ENCODE measurements at regions not wholly inside any gene's neighbourhood (a gene's known extent, or its start where the extent isn't known, plus 50 kb on each side); places are given as distances from the start of the nearest gene placed in this dataset.

GRCh38 chr12:127896661-127897060, 370.3 kb upstream of the TMEM132C start:
- no peak for TF ChIP-seq CTCF (conservative IDR thresholded peaks at IDR 0.05; ENCODE audit: low read length)
- no peak for TF ChIP-seq EZH2phosphoT487 (IDR thresholded peaks at IDR 0.05; ENCODE audit: borderline replicate concordance, low read depth, low read length)
